ENCODE measurements at regions not wholly inside any gene's neighbourhood (a gene's known extent, or its start where the extent isn't known, plus 50 kb on each side); places are given as distances from the start of the nearest gene placed in this dataset.

GRCh38 chr1:217943361-217943760 is 312.2 kb downstream of the SPATA17 start:
- TF ChIP-seq ISL1 (CRISPR knock-in tag; IDR thresholded peaks at IDR 0.05) = no peak
- TF ChIP-seq ZFP30 (CRISPR knock-in tag; IDR thresholded peaks at IDR 0.05) = no peak
- TF ChIP-seq CSRNP3 (CRISPR knock-in tag; IDR thresholded peaks at IDR 0.05) = no peak
- no peak for ATAC-seq

GRCh38 chr1:217944550-217944949 is 313.4 kb downstream of the SPATA17 start:
- ATAC-seq = no peak
- TF ChIP-seq TSHZ2 (CRISPR knock-in tag; IDR thresholded peaks at IDR 0.05) = no peak
- TF ChIP-seq OSR1 (CRISPR knock-in tag; IDR thresholded peaks at IDR 0.05) = no peak
- no peak for TF ChIP-seq GLIS3 (CRISPR knock-in tag; IDR thresholded peaks at IDR 0.05)
- no peak for TF ChIP-seq ZFP30 (CRISPR knock-in tag; IDR thresholded peaks at IDR 0.05)
- no peak for TF ChIP-seq ZNF70 (CRISPR knock-in tag; IDR thresholded peaks at IDR 0.05)
- no peak for TF ChIP-seq CSDC2 (CRISPR knock-in tag; IDR thresholded peaks at IDR 0.05)
- no peak for TF ChIP-seq ESRRG (CRISPR knock-in tag; IDR thresholded peaks at IDR 0.05)
- no peak for TF ChIP-seq TCF4 (CRISPR knock-in tag; IDR thresholded peaks at IDR 0.05; ENCODE audit: borderline replicate concordance)
- no peak for TF ChIP-seq ZFP3 (CRISPR knock-in tag; IDR thresholded peaks at IDR 0.05)
- no peak for TF ChIP-seq POU6F1 (CRISPR knock-in tag; IDR thresholded peaks at IDR 0.05; ENCODE audit: borderline replicate concordance, low read depth)
- no peak for TF ChIP-seq PATZ1 (CRISPR knock-in tag; IDR thresholded peaks at IDR 0.05; ENCODE audit: borderline replicate concordance)
- TF ChIP-seq SNAI2 (CRISPR knock-in tag; IDR thresholded peaks at IDR 0.05) = no peak
- no peak for TF ChIP-seq TOX (CRISPR knock-in tag; IDR thresholded peaks at IDR 0.05; ENCODE audit: borderline replicate concordance)
- TF ChIP-seq CREB5 (CRISPR knock-in tag; IDR thresholded peaks at IDR 0.05; ENCODE audit: low read depth) = no peak
- no peak for TF ChIP-seq CSRNP3 (CRISPR knock-in tag; IDR thresholded peaks at IDR 0.05)
- TF ChIP-seq PPARA (CRISPR knock-in tag; IDR thresholded peaks at IDR 0.05; ENCODE audit: borderline replicate concordance) = no peak
- TF ChIP-seq BACH2 (CRISPR knock-in tag; IDR thresholded peaks at IDR 0.05; ENCODE audit: borderline replicate concordance) = no peak
- no peak for TF ChIP-seq ZNF8 (CRISPR knock-in tag; IDR thresholded peaks at IDR 0.05)
- no peak for TF ChIP-seq ZC3H10 (CRISPR knock-in tag; IDR thresholded peaks at IDR 0.05)

- no peak for ATAC-seq
- TF ChIP-seq TCF4 (CRISPR knock-in tag; IDR thresholded peaks at IDR 0.05; ENCODE audit: borderline replicate concordance) = no peak
- no peak for TF ChIP-seq ZFP3 (CRISPR knock-in tag; IDR thresholded peaks at IDR 0.05)
- TF ChIP-seq ZFP30 (CRISPR knock-in tag; IDR thresholded peaks at IDR 0.05) = no peak
- TF ChIP-seq POU6F1 (CRISPR knock-in tag; IDR thresholded peaks at IDR 0.05; ENCODE audit: borderline replicate concordance, low read depth) = no peak
- TF ChIP-seq CSDC2 (CRISPR knock-in tag; IDR thresholded peaks at IDR 0.05) = no peak
- no peak for TF ChIP-seq TSHZ2 (CRISPR knock-in tag; IDR thresholded peaks at IDR 0.05)
- no peak for TF ChIP-seq PATZ1 (CRISPR knock-in tag; IDR thresholded peaks at IDR 0.05; ENCODE audit: borderline replicate concordance)
These were observed 315.4 kb downstream of the SPATA17 start for GRCh38 chr1:217946511-217946910.

All from SK-N-SH treated with all-trans-retinoic acid at 6 μM for 48 hours (cell line).